MM.1S (cell line): ENCODE measurements at regions not wholly inside any gene's neighbourhood (a gene's known extent, or its start where the extent isn't known, plus 50 kb on each side); places are given as distances from the start of the nearest gene placed in this dataset.

Source experiments
- DNase-seq: peaks from one replicate; pipeline ENCODE4 v3.0.0-alpha.2; 2015
- H2AFZ ChIP-seq: fragments of 300-600 bp; sonication (generic); 2 replicates; pipeline ENCODE4 v1.6.0; 2016; ENCODE audit warnings: antibody characterized with exemption, low read length
- H3F3A ChIP-seq: fragments of 300-600 bp; sonication (generic); 2 replicates; pipeline ENCODE4 v1.6.1; 2016; ENCODE audit warnings: mild to moderate bottlenecking, antibody characterized with exemption, low read length, moderate library complexity, mixed read lengths; ENCODE audit not compliant: insufficient read depth
- H3K27ac ChIP-seq: fragments of 300-600 bp; sonication (generic); 2 replicates; pipeline ENCODE4 v1.5.1; 2016; ENCODE audit warnings: mild to moderate bottlenecking, low read length
- H3K27me3 ChIP-seq: fragments of 300-600 bp; sonication (generic); replicated peaks from 2 replicates; pipeline ENCODE4 v1.6.0; 2016; ENCODE audit warnings: low read length; ENCODE audit not compliant: insufficient read depth
- H3K36me3 ChIP-seq: fragments of 300-600 bp; sonication (generic); replicated peaks from 2 replicates; pipeline ENCODE4 v1.6.1; 2016; ENCODE audit warnings: mild to moderate bottlenecking, low read length, mixed read lengths; ENCODE audit not compliant: insufficient read depth
- H3K4me1 ChIP-seq: fragments of 300-600 bp; sonication (generic); 2 replicates; pipeline ENCODE4 v1.6.1; 2016; ENCODE audit warnings: low read length, mixed read lengths
- H3K4me2 ChIP-seq: fragments of 300-600 bp; sonication (generic); 2 replicates; pipeline ENCODE4 v1.6.0; 2016; ENCODE audit warnings: low read depth, low read length
- H3K4me3 ChIP-seq: fragments of 300-600 bp; sonication (generic); 2 replicates; pipeline ENCODE4 v1.5.1; 2016; ENCODE audit warnings: low read length, mixed read lengths
- H3K79me2 ChIP-seq: fragments of 300-600 bp; sonication (generic); 2 replicates; pipeline ENCODE4 v1.6.1; 2016; ENCODE audit warnings: mixed run types, low read length, mixed read lengths
- H3K9ac ChIP-seq: fragments of 300-600 bp; sonication (generic); 2 replicates; pipeline ENCODE4 v1.6.1; 2016; ENCODE audit warnings: low read length, mixed read lengths
- H3K9me2 ChIP-seq: fragments of 300-600 bp; sonication (generic); replicated peaks from 2 replicates; pipeline ENCODE4 v1.6.1; 2016; ENCODE audit warnings: mild to moderate bottlenecking, low read length, mixed read lengths; ENCODE audit not compliant: insufficient read depth
- H3K9me3 ChIP-seq: fragments of 300-600 bp; sonication (generic); replicated peaks from 2 replicates; pipeline ENCODE4 v1.6.1; 2016; ENCODE audit warnings: mild to moderate bottlenecking, low read length, mixed read lengths; ENCODE audit not compliant: insufficient read depth
- H4K20me1 ChIP-seq: fragments of 300-600 bp; sonication (generic); 2 replicates; pipeline ENCODE4 v1.6.1; 2016; ENCODE audit warnings: mild to moderate bottlenecking, low read length, moderate library complexity, mixed read lengths; ENCODE audit not compliant: insufficient read depth
- CTCF ChIP-seq: fragments of 300-600 bp; sonication (generic); IDR thresholded peaks from 2 replicates; pipeline ENCODE4 v1.5.1; 2016; ENCODE audit warnings: antibody characterized with exemption, low read length, mixed read lengths
- EZH2 ChIP-seq: fragments of 300-600 bp; sonication (generic); optimal IDR thresholded peaks from 2 replicates; pipeline ENCODE3; 2017; ENCODE audit warnings: low read depth, mild to moderate bottlenecking, antibody characterized with exemption, low read length, mixed read lengths
- EZH2phosphoT487 ChIP-seq: fragments of 300-600 bp; sonication (generic); IDR thresholded peaks from 2 replicates; pipeline ENCODE4 v1.6.1; 2018; ENCODE audit warnings: antibody characterized with exemption, low read length

- no peak for DNase-seq
- Histone ChIP-seq H3K4me1 (no peaks in the 10 kb centered on the region), H3K36me3 (no peaks in the 10 kb centered on the region), H4K20me1 (no peaks in the 10 kb centered on the region), H3K4me3 (no peak overlapping the region), H3K4me2 (no peak overlapping the region), H3K9me2 (no peaks in the 10 kb centered on the region), H3K9me3 (no peaks in the 10 kb centered on the region), H3K27me3 (no peaks in the 10 kb centered on the region), H3F3A (no peaks in the 10 kb centered on the region), H3K79me2 (no peaks in the 10 kb centered on the region), H2AFZ (no peak overlapping the region), H3K27ac (no peak overlapping the region), H3K9ac (no peak overlapping the region)
- no peak for TF ChIP-seq EZH2phosphoT487
Measured at GRCh38 chr6:169966312-169967181, 215.1 kb downstream of the ERMARD start.

GRCh38 chr6:169965657-169966311, 214.4 kb downstream of the ERMARD start:
- Histone ChIP-seq H3K9ac (no peak overlapping the region), H3F3A (no peaks in the 10 kb centered on the region), H3K9me2 (no peaks in the 10 kb centered on the region), H3K4me3 (no peak overlapping the region), H3K4me2 (no peak overlapping the region), H3K27ac (no peak overlapping the region), H3K4me1 (no peaks in the 10 kb centered on the region), H3K36me3 (no peaks in the 10 kb centered on the region), H3K27me3 (no peaks in the 10 kb centered on the region), H3K79me2 (no peaks in the 10 kb centered on the region), H2AFZ (no peak overlapping the region), H3K9me3 (no peaks in the 10 kb centered on the region), H4K20me1 (no peaks in the 10 kb centered on the region)
- no peak for TF ChIP-seq EZH2phosphoT487
- no peak for TF ChIP-seq EZH2
- no peak for TF ChIP-seq CTCF
- DNase-seq, result no peak

GRCh38 chr6:169965239-169965638, 213.8 kb downstream of the ERMARD start:
- no peak for TF ChIP-seq EZH2phosphoT487
- TF ChIP-seq CTCF, result no peak
- no peak for TF ChIP-seq EZH2
- H4K20me1 ChIP-seq, result no peaks in the 10 kb centered on the region
- no peak overlapping the region for H3K4me2 ChIP-seq
- H2AFZ ChIP-seq, result no peak overlapping the region
- no peak overlapping the region for H3K4me3 ChIP-seq
- H3K27me3 ChIP-seq, result no peaks in the 10 kb centered on the region
- no peaks in the 10 kb centered on the region for H3K79me2 ChIP-seq
- H3F3A ChIP-seq, result no peaks in the 10 kb centered on the region
- no peak overlapping the region for H3K9ac ChIP-seq
- H3K27ac ChIP-seq, result no peak overlapping the region
- H3K36me3 ChIP-seq, result no peaks in the 10 kb centered on the region
- no peaks in the 10 kb centered on the region for H3K4me1 ChIP-seq
- H3K9me2 ChIP-seq, result no peaks in the 10 kb centered on the region
- no peak for DNase-seq
- H3K9me3 ChIP-seq, result no peaks in the 10 kb centered on the region
